ENCODE measurements at regions not wholly inside any gene's neighbourhood (a gene's known extent, or its start where the extent isn't known, plus 50 kb on each side); places are given as distances from the start of the nearest gene placed in this dataset.
A peak's percentile ranks its signal among the peaks of the same experiment; 100 is the strongest.
"Not testable (repeated sequence)": the region's sequence is repeated elsewhere in the genome, so short reads cannot be mapped to it uniquely, and the experiment has no call there.

GRCh38 chr20:6662309-6662708 lies 105.2 kb upstream of the BMP2 start:
- DNase-seq, result no peak

DNA sequence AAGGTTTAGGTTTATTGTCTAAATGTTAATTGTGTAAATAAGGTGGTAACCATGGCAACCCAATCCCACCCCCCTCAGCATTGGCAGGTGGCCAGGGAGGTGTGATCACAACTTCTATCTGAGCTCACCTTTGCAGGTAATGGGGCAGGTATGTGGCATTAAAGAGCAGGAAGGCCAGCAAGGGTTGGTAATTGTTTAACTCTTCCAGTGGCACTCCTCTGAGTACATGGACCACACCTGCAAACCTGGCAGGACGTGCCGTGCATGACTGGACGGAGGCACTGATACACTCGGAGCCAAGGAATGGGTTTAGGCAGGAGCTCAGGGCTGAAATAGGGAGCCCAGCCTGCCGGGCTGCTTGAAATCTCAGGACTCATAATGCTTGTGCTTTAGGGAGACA lies 107.0 kb upstream of the BMP2 start:
- no peak for DNase-seq

DNA sequence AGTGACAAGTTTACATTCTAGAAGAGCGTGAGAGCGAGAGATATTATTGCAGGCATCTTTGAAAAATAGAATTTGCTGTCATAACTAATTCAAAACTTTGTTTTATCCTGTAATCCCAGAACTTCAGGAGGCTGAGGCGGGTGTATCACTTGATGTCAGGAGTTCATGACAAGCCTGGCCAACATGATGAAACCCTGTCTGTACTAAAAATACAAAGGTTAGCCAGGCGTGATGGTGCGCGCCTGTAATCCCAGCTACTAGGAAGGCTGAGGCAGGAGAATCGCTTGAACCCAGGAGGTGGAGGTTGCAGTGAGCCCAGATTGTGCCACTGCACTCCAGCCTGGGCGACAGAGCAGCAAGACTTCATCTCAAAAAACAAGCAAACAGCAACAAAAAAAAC lies 108.6 kb upstream of the BMP2 start:
- DNase-seq, result not testable (repeated sequence)

DNA sequence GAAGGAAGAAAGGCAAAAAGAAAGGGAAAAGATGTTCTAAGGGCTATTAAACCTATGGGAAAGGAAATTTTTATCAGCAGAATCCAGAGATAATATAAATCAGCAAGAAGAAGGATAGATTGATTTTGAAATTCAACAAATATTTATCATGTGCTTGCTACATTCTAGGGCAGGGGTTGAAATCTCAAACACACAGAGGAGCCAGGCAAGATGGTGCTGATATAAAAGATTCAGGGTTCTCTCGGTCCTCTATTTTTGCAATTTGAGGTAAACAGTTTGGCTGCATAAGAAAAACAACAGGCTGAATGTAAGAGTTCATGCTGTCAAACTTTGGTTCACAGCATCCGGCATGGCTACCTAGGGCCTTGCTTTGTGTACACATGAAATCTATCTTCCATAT lies 109.6 kb upstream of the BMP2 start:
- no peak for DNase-seq

DNA sequence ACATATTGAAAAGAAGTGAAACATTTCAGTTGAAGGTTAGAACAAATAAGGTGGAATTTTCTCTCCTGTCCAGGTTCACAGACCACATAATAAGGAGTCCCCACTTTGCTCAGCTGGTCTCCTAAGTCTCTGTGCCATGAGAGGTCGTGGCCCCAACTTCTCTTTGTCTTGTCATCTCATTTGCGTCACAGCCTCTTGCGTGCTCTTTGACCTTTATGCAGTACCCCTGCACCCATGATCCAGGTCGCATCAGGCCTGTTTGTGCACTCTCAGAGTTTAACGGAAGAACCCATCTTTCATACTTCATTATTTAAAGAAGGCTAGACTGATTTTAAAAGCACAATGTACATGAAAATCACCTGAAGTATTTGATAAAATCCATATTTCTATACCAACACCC lies 110.4 kb upstream of the BMP2 start:
- no peak for DNase-seq

DNA sequence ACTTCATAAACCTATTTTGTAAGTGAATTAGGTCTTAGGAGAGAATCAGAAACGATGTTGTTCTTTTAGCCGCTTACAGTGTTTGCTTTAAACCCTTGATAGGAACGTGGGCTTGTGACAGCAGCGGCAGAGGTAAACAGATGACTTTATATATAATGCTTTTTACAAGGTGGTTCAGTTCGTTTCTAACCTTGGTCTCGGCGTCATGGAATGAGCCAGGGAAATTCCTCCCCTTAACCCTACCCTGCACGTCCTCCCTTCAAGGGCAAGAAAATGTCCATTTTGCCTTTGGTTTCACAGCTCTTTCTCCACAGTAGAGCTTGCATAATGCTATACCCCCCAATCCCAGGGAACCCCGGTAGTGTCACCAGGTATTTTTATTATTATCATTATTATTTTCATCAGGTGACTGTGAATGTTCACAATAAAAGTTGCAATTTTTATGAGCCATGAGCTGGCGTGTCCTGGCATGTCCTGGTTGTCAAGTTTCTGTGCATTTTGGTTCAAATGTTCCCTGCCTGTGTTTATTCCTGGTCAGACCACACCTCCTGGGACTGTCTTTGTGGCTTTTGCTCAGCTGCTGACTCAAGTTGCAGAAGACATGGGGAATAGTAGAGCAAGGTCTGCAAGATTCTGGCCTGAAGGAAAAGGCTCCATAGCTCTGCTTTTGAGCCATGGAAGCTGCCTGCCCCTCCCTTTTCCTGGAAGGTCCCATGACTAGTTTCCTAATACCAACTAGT lies 112.8 kb upstream of the BMP2 start:
- DNase-seq, result no peak

DNA sequence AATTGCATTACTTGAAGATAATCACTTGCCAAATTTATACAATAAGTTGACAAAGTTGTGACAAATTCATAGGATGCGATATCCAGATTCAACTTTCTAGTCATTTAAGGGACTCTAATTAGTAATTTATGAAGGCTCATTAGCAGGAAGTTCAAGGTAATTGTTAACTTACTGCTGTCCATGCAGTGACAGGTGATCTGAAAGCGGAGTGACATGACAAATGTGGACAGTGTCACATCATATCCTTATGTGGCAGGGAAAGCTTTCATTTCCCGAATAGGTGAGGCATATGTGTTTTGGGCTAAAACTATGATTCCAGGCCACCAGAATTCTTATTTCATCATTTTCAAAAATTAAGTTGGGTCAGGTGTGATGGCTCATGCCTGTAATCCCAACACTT lies 115.9 kb upstream of the BMP2 start:
- no peak for DNase-seq

DNA sequence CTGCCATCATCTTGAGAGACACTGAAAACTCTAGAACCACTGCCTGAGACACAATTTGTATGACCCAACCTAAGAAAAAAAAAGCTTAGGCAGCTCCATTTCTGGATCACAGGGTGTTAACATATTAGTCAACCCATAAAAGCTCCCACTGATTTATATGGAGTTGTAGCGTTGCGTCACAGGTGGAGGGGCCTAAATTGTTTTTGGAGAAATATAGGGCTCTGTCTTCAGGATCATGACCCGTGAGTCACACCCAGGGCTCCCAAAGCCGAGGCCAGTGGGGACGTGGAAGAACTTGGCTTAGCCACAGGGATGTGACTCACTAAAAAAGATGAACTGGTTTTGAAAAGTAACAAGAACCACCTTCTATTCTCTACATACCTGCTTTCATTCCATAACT lies 116.5 kb upstream of the BMP2 start:
- no peak for DNase-seq

GRCh38 chr20:6646021-6646636 lies 121.4 kb upstream of the BMP2 start:
- DNase-seq, result no peak

- DNase-seq, result no peak
Measured at GRCh38 chr20:6644813-6645628, 122.5 kb upstream of the BMP2 start.

- DNase-seq, result no peak
Measured at GRCh38 chr20:6641012-6641411, 126.5 kb upstream of the BMP2 start.

DNA sequence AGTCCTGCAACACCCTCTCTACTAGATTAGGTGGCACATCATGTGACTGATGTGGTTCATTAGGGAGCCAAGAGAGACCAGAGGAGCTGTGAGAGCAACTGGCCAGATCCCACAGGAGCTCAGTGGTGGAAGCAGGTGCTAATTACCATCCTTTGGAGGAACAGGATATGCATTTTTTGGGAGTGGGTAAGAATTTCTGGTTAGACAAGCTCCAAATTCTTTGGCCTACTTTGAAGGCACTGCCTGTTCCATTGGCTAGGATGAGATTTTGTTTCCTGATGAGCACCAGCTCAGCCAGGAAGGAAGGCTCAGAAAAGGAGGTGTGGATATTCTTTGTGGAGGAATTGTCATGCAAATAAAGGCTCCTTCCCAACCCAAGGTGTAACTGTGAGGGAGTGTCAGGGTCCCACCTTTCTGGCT lies 130.3 kb upstream of the BMP2 start:
- DNase-seq, result no peak

DNA sequence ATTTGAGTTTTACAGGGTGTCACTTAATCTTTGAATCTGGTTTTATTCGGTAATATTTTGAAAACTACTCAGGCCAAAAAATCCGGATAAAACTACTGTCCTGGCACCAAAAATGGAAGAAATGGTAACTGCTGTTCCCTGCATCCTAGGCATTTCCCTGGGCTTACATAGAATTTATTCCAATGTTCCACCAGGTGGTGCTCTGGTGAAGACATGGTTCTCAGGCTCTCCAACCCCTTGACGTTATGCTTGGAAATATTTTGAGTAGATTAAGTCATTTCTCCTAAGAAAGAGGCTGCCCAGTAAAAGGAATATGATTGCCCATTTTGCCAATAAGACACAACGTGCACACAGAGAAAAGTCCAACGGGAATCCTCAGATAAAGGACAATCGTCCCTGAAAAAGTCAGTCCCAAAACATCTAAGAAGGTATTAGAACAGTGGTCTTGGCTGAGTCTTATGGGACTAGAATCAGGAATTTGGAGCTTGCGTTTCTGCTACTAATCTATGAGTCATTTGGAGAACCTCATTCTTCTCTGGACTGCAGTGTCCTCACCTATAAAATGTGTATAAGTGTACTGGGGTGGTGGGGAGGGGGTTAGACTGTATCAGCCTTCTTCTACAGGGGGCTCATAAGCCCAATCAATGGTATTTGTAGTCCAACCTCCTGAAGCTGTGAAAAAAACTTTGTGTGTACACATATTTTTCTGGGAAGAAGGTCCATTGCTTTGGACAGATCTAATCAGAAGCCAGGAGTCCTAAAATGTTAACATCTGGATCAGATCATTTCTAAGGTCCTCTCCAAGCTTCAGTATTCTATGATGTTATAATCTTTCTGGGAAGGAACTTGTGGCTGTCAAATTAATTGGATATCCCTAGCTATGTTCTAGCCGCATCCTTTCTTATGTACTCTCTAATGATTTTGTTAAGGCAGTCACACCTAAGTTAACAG lies 131.0 kb upstream of the BMP2 start:
- peak; percentile 54 for DNase-seq

GRCh38 chr20:6635034-6635736 lies 132.3 kb upstream of the BMP2 start:
- DNase-seq, result no peak

DNA sequence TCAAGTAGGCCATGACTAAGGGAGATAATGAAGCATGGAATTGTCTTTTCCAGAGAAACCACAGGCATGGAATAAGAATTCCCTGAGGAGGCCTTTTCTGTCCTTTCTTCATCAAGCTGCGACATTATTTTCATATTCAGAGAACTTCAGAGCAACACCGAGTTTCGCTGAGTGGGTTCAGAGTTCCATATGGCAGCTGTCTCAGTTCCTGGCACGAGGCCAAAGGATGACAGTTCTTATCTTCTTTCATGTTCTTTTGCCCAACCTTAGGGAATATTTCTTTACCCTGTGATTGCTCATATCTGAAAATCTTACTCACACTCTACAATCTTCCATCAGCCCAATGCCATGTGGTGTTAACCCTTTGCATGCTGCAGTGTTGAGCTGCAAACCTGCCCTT lies 135.3 kb upstream of the BMP2 start:
- no peak for DNase-seq

DNA sequence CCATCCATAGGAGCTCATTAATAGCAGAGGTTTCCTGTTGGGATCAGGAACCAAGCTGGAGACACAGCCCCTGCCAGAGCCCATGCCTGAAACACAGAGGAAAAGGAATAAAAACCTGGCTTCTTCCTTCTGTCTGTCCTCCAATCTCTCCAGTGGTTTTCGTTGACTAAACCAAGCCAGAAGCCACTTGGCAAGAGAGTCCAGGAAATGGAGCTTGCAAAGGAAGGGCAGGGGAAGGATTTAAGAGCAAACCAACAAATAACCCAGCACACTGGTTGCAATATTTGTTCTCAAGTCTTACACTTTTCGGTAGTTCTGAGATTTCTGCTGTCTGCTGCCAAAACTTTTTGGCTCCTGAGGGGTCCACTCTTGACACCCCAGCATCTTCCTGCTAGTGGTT lies 137.0 kb upstream of the BMP2 start:
- DNase-seq, result no peak

- no peak for DNase-seq
Measured at GRCh38 chr20:6629564-6629963, 137.9 kb upstream of the BMP2 start.

- DNase-seq, result no peak
Measured at GRCh38 chr20:6626805-6627204, 140.7 kb upstream of the BMP2 start.

DNA sequence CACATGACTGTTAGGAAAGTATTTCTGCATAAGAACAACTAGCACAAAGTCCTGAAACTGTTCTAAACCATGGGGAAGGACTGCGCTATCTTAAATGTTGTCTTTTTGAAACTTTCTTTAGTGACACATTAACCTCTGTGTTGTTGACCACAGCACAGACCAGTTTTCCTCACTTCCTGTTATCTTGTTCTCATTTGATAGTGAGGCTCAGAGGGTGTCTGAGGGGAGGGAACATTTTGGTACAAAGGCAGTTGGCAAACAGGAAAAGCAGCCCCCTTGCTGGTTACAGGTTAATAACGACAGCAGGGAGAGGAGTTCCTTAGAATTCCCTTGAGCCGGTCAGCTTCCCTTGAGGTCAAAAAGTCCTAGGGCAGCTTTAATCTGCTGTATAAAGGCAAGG lies 143.5 kb upstream of the BMP2 start:
- no peak for DNase-seq

DNA sequence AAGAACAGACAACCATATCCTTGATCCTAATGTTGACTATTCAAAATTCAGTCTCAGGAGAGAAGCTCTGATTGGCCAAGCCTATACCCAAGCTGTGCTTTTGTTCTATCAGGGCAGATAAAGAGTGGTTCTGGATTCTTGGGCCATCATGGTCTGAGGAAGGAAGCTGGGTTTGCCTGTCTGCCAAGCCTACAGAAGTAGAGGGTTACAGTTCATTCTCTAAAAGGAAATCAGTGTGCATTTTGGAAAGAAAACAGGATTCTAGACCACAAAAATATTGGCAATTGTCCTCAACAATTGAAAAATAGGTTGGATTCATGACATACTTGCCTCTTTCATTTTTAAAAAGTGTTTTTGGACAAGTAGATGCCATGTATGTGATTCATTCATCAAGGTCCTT lies 145.4 kb upstream of the BMP2 start:
- DNase-seq, result no peak

DNA sequence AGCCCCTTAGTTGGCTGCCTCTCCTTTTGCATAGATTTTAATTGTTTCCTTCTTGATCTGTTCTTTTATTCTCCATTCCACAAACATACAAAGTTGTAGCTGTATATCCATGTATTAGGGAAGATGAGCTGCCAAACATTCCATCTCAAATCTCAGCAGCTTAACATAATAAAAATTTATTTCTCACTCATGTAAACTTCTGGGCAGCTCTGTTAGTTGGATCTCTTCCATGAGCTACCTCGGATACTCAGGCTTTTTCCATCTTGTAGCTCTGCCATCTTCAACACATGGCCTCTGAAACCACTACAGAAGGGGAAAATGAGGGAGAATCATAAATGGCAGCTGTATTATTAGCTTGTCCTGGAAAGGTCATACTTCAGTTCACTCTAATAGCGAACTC lies 149.4 kb upstream of the BMP2 start:
- no peak for DNase-seq

All from renal pelvis (tissue), 1 donor.